ENCODE measurements at regions not wholly inside any gene's neighbourhood (a gene's known extent, or its start where the extent isn't known, plus 50 kb on each side); places are given as distances from the start of the nearest gene placed in this dataset.

- Histone ChIP-seq H3K4me1 (no peaks in the 10 kb centered on the region), H3K4me3 (no peak overlapping the region), H3K27ac (no peak overlapping the region), H3K9me3 (no peaks in the 10 kb centered on the region), H3K36me3 (no peaks in the 10 kb centered on the region), H3K27me3 (no peaks in the 10 kb centered on the region)
- WGBS, 2 donors, result 95 to 100% methylated on average over 1 of the region's 1 CpG
- no peak for DNase-seq
- intact Hi-C loops (cut with DNase I), result no loop called here
- TF ChIP-seq POLR2A (IDR thresholded peaks at IDR 0.05), result no peak
Measured at GRCh38 chr1:81558291-81559076, 242.2 kb upstream of the ADGRL2 start.

GRCh38 chr1:81556968-81557367 lies 243.8 kb upstream of the ADGRL2 start:
- TF ChIP-seq CTCF (IDR thresholded peaks at IDR 0.05) (no peak), POLR2A (IDR thresholded peaks at IDR 0.05) (no peak)
- Histone ChIP-seq H3K4me3 (no peak overlapping the region), H3K27me3 (no peaks in the 10 kb centered on the region), H3K36me3 (no peaks in the 10 kb centered on the region), H3K27ac (no peak overlapping the region), H3K4me1 (peaks cover 0 to 3% (median 0%) of the 10 kb centered on the region in 3 donors), H3K9me3 (no peaks in the 10 kb centered on the region)
- WGBS, 2 donors, result 87 to 90% methylated on average over 10 to 11 of the region's 11 CpGs
- intact Hi-C loops (cut with DNase I), result no loop called here
- DNase-seq, result no peak

- no peak overlapping the region for H3K4me3 ChIP-seq
- H3K4me1 ChIP-seq, result peaks cover 0 to 27% (median 13%) of the 10 kb centered on the region in 3 donors
- H3K9me3 ChIP-seq, result no peaks in the 10 kb centered on the region
- DNase-seq, result no peak
- 0 to 77% methylated on average over 1 of the region's 1 CpG for WGBS, 2 donors
- TF ChIP-seq POLR2A (IDR thresholded peaks at IDR 0.05) (no peak), CTCF (IDR thresholded peaks at IDR 0.05) (no peak)
- H3K27me3 ChIP-seq, result no peaks in the 10 kb centered on the region
- H3K27ac ChIP-seq, result no peak overlapping the region
- H3K36me3 ChIP-seq, result no peaks in the 10 kb centered on the region
- intact Hi-C loops (cut with DNase I), result no loop called here
Measured at GRCh38 chr1:81554534-81554933, 246.2 kb upstream of the ADGRL2 start.

GRCh38 chr1:81554108-81554507 lies 246.6 kb upstream of the ADGRL2 start:
- intact Hi-C loops (cut with DNase I), result no loop called here
- Histone ChIP-seq H3K9me3 (no peaks in the 10 kb centered on the region), H3K4me1 (peaks cover 0 to 32% (median 13%) of the 10 kb centered on the region in 3 donors), H3K4me3 (no peak overlapping the region), H3K27ac (no peak overlapping the region), H3K36me3 (no peaks in the 10 kb centered on the region), H3K27me3 (no peaks in the 10 kb centered on the region)
- no peak for TF ChIP-seq CTCF (IDR thresholded peaks at IDR 0.05)
- TF ChIP-seq POLR2A (IDR thresholded peaks at IDR 0.05), result no peak
- no peak for DNase-seq
- 70 to 71% methylated on average over 2 of the region's 2 CpGs for WGBS, 2 donors

- 80 to 100% methylated on average over 1 of the region's 1 CpG for WGBS, 2 donors
- TF ChIP-seq POLR2A (IDR thresholded peaks at IDR 0.05) (no peak), CTCF (IDR thresholded peaks at IDR 0.05) (no peak)
- intact Hi-C loops (cut with DNase I), result no loop called here
- Histone ChIP-seq H3K4me3 (no peak overlapping the region), H3K27ac (no peak overlapping the region), H3K9me3 (no peaks in the 10 kb centered on the region), H3K36me3 (no peaks in the 10 kb centered on the region), H3K4me1 (peaks cover 0 to 37% (median 13%) of the 10 kb centered on the region in 3 donors), H3K27me3 (no peaks in the 10 kb centered on the region)
- no peak for DNase-seq
Measured at GRCh38 chr1:81553503-81553902, 247.2 kb upstream of the ADGRL2 start.
